ENCODE measurements at regions not wholly inside any gene's neighbourhood (a gene's known extent, or its start where the extent isn't known, plus 50 kb on each side); places are given as distances from the start of the nearest gene placed in this dataset.

DNA sequence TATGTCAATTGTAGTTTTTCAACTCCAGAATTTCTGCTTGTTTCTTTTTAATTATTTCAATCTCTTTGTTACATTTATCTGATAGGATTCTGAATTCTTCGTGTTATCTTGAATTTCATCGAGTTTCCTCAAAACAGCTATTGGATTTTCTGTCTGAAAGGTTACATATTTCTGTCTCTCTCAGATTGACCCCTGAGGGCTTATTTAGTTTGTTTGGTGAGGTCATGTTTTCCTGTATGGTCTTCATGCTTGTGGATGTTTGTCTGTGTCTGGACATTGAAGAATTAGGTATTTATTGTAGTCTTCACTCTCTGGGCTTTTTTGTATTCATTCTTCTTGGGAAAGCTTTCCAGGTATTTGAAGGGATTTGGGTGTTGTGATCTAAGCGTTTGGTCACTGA, 85.6 kb downstream of the SNAPC1 start:
- no peaks in the 10 kb centered on the region for H3K36me3 ChIP-seq
- no peak for DNase-seq
- no peaks in the 10 kb centered on the region for H3K9me3 ChIP-seq (replicated peaks)
- no peak overlapping the region for H3K27ac ChIP-seq
- H3K4me1 ChIP-seq, result no peaks in the 10 kb centered on the region
- no peak overlapping the region for H3K4me3 ChIP-seq
- no peaks in the 10 kb centered on the region for H3K27me3 ChIP-seq

DNA sequence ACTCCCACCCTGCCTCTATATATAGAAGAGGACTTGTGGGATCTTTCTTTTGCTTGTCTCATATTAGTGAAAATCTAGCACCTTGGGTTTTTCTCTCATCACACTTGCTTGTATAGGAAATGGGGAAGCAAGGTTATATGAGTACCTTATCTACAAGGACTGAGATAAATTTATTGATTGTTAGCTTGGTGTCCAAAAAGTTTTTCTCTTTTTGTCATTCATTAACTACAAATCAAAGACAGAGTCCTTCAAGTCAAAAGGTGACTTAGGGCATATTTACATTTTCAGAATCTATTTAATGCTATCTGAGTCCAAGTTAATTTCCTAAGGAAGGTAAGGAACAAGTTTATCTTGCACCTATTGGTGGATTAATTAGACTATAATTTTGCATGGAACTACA, 92.7 kb downstream of the SNAPC1 start:
- DNase-seq, result no peak
- H3K4me1 ChIP-seq, result no peaks in the 10 kb centered on the region
- H3K4me3 ChIP-seq, result no peak overlapping the region
- no peak overlapping the region for H3K27ac ChIP-seq
- no peaks in the 10 kb centered on the region for H3K9me3 ChIP-seq (replicated peaks)
- no peaks in the 10 kb centered on the region for H3K27me3 ChIP-seq
- no peaks in the 10 kb centered on the region for H3K36me3 ChIP-seq

DNA sequence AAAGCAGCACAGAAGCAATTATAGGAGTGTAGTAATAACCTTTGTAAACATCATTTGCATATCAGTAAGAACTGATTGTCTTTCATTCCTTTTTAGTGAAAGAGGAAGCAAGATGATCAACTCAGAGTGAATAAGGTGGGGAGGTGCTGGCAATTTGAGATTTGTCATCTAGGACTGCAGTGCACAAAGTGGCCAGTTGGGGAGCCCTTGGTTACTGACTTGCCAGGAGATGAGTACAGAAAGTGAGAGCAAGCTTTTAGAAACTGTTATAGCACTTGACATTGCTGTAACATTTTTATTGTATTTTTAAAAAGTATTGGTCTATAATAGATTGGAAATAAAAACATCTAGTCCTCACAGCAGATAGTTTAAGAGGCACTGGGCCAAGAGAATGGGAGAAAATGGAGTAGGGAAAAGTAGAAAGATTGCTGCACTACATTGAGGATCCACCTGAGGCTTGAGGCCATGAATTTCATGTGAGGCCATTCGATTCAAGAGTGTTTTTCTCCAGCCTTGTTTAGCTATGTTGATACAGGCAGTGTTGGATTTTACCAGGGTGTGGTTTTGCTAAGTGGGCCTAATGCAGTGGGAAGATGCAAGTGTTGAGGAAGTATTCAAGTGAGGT, 98.2 kb downstream of the SNAPC1 start:
- Histone ChIP-seq H3K27ac (no peak overlapping the region), H3K36me3 (no peaks in the 10 kb centered on the region), H3K9me3 (replicated peaks) (no peaks in the 10 kb centered on the region), H3K27me3 (no peaks in the 10 kb centered on the region), H3K4me1 (0 out of 2 replicates have a peak, but pooled peaks cover 3% of the 10 kb centered on the region), H3K4me3 (no peak overlapping the region)
- DNase-seq, result peak; percentile 33 to 66

DNA sequence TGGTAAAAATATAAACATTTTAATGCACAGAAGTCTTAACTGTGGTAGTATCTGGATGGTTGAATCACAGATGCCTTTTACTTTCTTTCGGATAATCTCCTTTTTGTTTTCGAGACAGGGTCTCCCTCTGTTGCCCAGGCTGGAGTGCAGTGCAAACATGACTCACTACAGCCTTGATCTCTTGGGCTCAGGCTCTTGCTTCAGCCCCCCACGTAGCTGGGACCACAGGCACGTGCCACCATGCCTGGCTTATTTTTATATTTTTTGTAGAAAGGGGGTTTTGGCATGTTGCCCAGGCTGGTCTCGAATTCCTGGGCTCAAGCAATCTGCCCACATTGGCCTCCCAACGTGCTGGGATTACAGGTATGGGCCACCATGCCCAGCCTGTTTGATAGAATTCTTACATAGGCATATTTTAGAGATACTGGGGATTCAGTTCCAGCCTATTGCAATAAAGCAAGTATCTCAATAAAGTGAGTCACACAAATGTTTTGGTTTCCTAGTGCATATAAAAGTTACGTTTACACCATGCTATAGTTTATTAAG, 99.2 kb downstream of the SNAPC1 start:
- no peak overlapping the region for H3K27ac ChIP-seq
- 0 out of 2 replicates have a peak, but pooled peaks cover 3% of the 10 kb centered on the region for H3K4me1 ChIP-seq
- H3K27me3 ChIP-seq, result no peaks in the 10 kb centered on the region
- DNase-seq, result peak; percentile 64 to 71
- H3K9me3 ChIP-seq (replicated peaks), result no peaks in the 10 kb centered on the region
- no peak overlapping the region for H3K4me3 ChIP-seq
- H3K36me3 ChIP-seq, result no peaks in the 10 kb centered on the region

DNA sequence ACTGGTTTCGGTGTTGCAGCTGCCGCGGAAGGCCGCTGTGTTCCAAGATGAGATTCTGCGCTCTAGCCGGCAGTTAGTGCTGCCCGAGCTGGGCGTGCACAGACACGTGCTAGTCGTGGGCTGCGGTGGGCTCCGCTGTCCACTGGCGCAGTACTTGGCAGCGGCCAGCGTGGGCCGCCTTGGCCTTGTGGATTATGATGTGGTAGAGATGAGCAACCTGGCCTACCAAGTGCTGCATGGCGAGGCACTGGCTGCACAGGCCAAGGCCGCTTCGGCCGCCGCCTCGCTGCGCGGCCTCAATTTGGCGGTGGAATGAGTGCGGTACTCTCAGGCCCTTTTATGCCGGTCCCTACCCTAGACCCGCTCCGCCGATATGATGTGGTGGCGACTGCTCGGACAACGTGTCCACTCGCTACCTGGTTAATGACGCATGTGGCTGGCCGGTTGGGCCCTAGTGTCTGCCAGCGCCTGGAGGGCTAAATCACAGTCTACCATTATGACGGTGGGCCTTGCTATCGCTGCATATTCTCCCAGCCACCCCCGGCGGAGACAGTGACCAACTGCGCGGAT, 102.2 kb downstream of the SNAPC1 start:
- DNase-seq, result no peak
- Histone ChIP-seq H3K27me3 (no peaks in the 10 kb centered on the region), H3K9me3 (replicated peaks) (no peaks in the 10 kb centered on the region), H3K4me3 (no peak overlapping the region), H3K27ac (no peak overlapping the region), H3K36me3 (no peaks in the 10 kb centered on the region), H3K4me1 (0 out of 2 replicates have a peak, but pooled peaks cover 3% of the 10 kb centered on the region)

DNA sequence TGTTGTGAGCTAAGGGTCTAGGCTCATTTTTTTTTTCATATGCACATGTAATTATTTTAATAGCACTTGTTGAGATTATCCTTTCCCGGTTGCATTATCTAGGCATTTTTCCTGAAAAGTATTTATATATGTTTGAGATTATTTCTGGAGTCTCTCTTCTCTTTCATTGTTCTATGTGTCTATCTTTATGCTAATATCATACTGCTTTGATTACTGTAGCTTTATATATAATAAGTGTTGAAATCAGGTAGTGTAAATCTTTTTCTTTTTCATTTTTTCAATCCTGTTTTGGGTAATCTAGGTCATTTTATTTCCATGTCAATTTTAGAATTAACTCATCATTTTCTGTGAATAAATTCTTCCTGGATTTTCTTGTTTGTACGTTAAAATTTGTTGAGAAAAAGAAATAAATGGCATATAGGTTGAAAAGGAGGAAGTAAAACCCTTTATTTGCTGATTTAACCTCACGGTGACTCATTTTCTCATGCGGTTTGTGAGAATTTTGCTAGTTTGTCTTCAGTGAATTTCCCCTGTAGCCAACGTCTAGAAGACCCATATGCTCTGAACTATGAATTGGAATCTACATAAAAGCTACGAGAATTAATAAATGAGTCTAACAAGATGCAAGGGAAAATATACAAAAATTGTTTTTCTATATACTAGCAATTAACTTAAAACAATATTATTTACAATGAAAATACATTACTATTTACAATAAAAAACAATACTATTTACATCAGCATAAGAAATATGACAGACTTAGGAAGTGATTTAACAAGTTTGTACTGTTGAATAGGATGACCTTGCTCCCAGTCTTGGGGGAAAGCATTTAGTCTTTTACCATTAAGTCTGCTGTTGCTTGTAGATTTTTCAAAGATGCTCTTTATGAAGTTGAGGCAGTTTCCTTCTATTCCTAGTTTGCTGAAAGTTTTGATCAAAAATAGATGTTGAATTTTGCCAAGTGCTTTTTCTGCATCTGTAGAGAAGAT, 105.0 kb downstream of the SNAPC1 start:
- Histone ChIP-seq H3K36me3 (no peaks in the 10 kb centered on the region), H3K9me3 (replicated peaks) (no peaks in the 10 kb centered on the region), H3K4me3 (no peak overlapping the region), H3K27ac (no peak overlapping the region), H3K4me1 (no peaks in the 10 kb centered on the region), H3K27me3 (no peaks in the 10 kb centered on the region)
- no peak for DNase-seq

DNA sequence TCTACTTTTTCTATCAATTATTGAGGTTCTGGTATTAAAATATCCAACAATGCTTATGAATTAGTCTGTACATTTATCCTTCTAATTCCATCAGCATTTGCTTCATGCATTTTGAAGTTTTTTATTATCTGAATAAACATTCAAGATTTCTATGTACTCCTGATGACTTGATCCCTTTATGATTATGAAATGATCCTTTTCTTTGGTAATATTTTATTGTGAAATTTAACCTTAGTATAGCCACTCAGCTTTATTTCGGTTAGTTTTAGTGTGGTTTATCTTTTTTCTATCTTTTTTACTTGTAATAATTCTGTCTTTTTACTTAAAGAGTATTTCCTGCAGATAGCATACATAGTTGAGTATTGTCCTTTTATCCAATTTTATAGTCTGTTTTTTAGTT, 106.6 kb downstream of the SNAPC1 start:
- Histone ChIP-seq H3K36me3 (no peaks in the 10 kb centered on the region), H3K4me1 (no peaks in the 10 kb centered on the region), H3K4me3 (no peak overlapping the region), H3K9me3 (replicated peaks) (no peaks in the 10 kb centered on the region), H3K27ac (no peak overlapping the region), H3K27me3 (no peaks in the 10 kb centered on the region)
- DNase-seq, result no peak

DNA sequence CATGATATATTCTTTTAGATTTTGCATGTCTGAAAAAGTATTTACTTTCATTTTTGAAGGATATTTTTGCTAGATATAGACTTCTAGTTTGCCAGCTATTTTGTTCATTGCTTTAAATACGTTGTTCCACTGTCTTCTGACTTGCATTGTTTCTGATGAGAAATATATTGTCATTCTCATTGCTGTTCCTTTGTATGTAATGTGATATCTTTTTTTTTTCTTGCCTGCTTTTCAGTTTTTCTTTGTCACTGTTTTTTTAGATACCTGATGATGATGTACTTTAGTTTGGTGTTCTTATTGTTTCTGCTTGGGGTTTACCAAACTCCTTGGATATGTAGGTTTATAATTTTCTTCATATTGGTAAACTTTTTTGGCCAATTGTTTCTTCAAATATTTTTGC, 107.9 kb downstream of the SNAPC1 start:
- Histone ChIP-seq H3K4me3 (no peak overlapping the region), H3K9me3 (replicated peaks) (no peaks in the 10 kb centered on the region), H3K27me3 (no peaks in the 10 kb centered on the region), H3K27ac (no peak overlapping the region), H3K36me3 (no peaks in the 10 kb centered on the region), H3K4me1 (no peaks in the 10 kb centered on the region)
- DNase-seq, result no peak

DNA sequence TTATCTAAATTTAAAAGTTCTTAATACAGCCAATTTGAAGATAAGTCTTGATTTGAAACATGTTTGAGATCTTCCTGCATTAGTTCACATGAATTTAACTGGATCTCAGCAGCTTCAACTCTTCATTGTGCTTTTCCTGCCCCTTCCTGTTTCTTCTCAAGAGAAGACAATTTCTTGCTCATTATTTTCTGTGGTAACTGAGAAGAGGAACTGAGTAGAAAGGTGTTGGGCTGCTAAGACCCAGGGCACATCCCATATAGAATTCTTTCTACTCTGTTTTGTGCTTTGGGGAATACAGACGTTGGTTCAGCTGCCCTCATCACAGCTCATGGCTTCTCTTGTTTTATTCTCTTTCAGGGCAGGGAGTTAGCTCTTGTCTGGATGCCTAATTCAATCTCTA, 110.2 kb downstream of the SNAPC1 start:
- Histone ChIP-seq H3K9me3 (replicated peaks) (no peaks in the 10 kb centered on the region), H3K4me1 (peaks cover 6% of the 10 kb centered on the region; the same call in 1 of the 2 replicates), H3K4me3 (no peak overlapping the region), H3K27ac (no peak overlapping the region), H3K36me3 (no peaks in the 10 kb centered on the region), H3K27me3 (no peaks in the 10 kb centered on the region)
- DNase-seq, result no peak

DNA sequence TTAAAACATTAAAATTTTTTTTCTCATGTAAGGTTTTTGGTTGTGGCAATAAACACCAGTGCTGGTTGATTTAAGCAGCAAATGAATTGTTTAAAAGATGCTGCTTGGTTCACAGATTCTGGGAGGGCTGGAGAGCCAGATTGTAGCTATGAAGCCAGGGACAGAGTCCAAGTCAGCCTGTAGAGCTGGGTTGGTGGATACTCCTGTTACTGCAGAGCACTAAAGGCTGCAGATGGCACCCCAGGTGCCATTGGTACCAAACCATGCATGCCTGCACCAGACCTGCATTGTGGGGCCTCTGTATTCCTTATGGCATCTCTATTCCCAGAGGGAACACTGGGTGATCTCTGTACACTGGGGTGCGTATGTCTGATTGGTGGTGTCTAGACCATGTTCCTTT, 113.3 kb downstream of the SNAPC1 start:
- Histone ChIP-seq H3K4me3 (no peak overlapping the region), H3K27ac (no peak overlapping the region), H3K9me3 (replicated peaks) (no peaks in the 10 kb centered on the region), H3K36me3 (no peaks in the 10 kb centered on the region), H3K4me1 (peaks cover 6% of the 10 kb centered on the region; the same call in 1 of the 2 replicates), H3K27me3 (no peaks in the 10 kb centered on the region)
- no peak for DNase-seq

DNA sequence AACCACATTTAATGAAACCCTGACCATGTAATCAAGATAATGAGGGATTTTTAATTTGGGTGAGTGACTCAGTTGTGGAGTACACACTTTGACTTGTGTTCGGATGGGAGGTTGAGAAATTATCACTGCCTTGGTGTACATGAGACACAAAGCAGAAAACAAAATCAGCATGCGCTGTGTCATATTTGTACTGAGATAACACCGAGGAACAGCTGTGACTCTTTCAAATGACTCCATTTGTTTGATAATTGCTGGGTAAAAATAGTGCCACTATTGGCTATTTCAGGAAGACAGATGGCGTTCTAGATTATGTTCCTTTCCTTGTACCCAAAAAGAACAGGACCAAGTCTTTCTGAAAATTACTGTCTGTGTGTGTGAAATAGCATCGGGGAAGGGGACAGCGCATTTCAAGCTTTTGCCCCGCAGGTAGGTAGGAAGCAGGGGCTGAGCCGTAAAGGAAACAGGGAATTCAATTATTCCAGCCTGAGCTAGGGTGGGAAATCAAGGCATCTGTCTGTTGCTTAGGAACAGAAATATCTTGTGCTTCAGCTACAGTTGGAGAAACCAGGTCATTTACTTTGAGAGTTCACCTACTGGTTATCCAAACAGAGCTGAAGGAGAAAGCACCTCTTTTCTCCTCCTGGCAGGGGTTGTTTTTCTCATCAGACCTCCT, 114.3 kb downstream of the SNAPC1 start:
- H3K36me3 ChIP-seq, result no peaks in the 10 kb centered on the region
- H3K27ac ChIP-seq, result no peak overlapping the region
- peak in 1 of 2 experiments; percentile 20 for DNase-seq
- peaks cover 6% of the 10 kb centered on the region; the same call in 1 of the 2 replicates for H3K4me1 ChIP-seq
- no peak overlapping the region for H3K4me3 ChIP-seq
- no peaks in the 10 kb centered on the region for H3K27me3 ChIP-seq
- H3K9me3 ChIP-seq (replicated peaks), result no peaks in the 10 kb centered on the region

DNA sequence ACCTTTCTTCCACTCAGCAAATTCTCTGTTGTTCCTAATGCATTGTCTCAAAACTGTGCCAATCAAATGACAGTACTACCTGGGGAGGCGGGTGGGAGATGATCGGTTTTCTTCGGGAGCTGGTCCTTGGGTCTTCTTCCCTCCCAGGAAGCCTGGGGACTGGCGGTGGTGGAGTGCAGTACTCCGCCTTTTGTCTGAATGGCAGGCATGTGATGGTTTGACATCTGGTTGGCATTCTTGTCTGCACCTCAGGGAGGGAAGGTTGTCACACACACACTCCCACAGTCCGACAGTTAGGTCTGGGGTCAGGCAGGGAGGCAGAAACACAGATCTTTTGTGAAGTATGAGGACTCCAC, 114.8 kb downstream of the SNAPC1 start:
- no peak for DNase-seq
- Histone ChIP-seq H3K27ac (no peak overlapping the region), H3K4me3 (no peak overlapping the region), H3K9me3 (replicated peaks) (no peaks in the 10 kb centered on the region), H3K36me3 (no peaks in the 10 kb centered on the region), H3K4me1 (peaks cover 6% of the 10 kb centered on the region; the same call in 1 of the 2 replicates), H3K27me3 (no peaks in the 10 kb centered on the region)

DNA sequence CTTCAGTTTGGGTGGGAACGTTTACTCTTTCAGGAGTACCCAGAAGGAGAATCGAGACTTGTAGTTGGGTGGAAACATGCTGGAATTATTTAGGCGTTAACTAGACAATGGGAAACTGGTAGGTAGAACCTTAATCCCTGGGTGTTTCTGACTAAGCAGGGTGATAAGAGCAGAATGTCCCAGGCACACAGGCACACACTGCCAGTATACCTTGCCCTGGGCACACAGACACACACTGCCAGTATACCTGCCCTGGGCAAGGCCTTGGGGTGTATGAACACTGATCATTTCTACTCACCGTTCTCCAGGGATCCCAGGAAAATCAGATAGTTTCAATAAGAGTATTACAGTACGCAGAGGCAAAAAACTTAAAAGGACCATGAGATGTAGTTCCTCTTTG, 115.5 kb downstream of the SNAPC1 start:
- Histone ChIP-seq H3K9me3 (replicated peaks) (no peaks in the 10 kb centered on the region), H3K4me1 (peaks cover 6% of the 10 kb centered on the region; the same call in 1 of the 2 replicates), H3K36me3 (no peaks in the 10 kb centered on the region), H3K27ac (no peak overlapping the region), H3K27me3 (no peaks in the 10 kb centered on the region), H3K4me3 (no peak overlapping the region)
- DNase-seq, result no peak

DNA sequence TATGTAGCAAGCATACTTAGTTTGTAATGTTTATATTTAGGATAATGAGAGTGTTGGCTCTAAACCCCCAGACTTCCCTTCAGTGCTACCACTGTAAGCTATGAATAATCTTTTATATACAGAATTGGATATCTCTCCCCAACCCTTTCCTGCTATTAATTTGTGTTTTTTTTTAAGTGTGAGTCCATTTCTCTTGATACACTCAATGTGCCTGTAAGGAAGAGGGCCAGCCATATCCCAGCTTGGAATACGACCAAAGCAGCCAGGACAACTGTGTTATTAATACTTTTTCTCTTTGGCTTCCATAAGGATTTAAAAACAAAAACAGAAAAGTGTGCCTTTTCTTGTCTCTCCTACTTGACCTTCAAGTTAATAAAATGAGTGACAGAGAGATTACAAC, 116.7 kb downstream of the SNAPC1 start:
- Histone ChIP-seq H3K27me3 (no peaks in the 10 kb centered on the region), H3K4me1 (peaks cover 6% of the 10 kb centered on the region; the same call in 1 of the 2 replicates), H3K9me3 (replicated peaks) (no peaks in the 10 kb centered on the region), H3K36me3 (no peaks in the 10 kb centered on the region), H3K4me3 (no peak overlapping the region), H3K27ac (no peak overlapping the region)
- no peak for DNase-seq

All from SJCRH30 (cell line).